Stimulated activated CD4-positive, alpha-beta T cell treated with anti-CD3 and anti-CD28 coated beads, TNF-alpha, amount 100 ng/mL, for 24 hours (primary cell): ENCODE measurements at regions not wholly inside any gene's neighbourhood (a gene's known extent, or its start where the extent isn't known, plus 50 kb on each side); places are given as distances from the start of the nearest gene placed in this dataset.
A peak's percentile ranks its signal among the peaks of the same experiment; 100 is the strongest.

Experiments
- DNase-seq, 3 experiments: peaks; one replicate each; pipeline ENCODE4 v3.0.0-alpha.2; 2020; ENCODE audit warnings: low read depth in 3 of 3

DNA sequence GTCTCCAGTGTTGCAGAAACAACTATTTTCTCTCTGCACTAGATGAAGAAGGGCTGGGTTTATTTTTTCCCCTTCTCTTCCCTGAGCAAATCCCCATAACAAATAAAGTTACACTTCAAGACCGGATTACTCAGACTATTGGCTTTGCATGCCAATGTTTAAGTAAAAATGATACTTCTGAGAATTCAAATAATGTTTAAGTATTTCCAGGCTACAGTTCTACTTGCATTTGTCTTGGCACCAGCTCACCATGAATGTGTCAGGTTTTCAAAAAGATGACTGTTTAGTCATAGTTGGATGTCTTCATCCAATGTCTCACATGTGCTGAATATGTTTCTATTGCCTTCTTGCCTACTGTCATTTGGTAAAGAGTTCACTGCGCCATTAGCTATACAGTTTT lies 912.6 kb downstream of the GATA3 start:
- no peak for DNase-seq

DNA sequence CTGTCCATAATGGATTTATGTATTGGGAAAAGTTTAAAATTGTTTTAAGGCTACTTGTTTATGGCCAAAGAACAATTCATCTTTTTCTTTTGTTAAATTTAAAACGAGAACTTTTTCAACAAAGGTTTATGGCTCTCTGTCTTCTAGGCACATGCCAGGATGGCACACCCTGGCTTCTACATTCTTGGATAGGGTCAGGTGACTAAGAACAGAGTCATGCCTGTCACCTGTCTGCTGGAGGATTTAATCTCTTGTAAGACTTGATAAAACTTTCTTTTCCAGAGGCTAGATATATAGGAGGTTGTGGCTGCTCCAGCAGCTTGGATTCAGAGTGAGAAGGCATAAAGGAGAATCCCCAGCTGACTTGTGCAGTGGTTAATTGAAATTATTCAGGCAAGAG lies 915.4 kb downstream of the GATA3 start:
- DNase-seq: no peak

DNA sequence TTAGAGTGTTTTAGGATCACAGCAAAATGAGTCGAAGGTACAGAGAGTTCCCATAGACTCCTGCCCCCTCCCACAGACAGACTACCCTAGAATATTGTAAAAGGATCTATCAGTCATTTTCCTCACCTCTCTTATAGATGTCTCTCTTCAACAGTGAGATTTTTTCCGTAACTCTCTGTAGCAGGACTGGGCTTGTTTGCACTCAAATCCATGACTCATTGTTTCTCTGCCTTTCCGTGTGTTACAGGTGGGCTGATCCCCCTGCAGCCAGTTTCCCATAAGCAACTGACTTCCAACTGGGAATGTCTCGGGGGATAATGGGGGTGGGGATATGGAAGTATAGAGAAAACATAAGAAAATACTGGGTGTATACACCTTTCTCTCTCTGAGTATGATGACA lies 921.0 kb downstream of the GATA3 start:
- no peak for DNase-seq

DNA sequence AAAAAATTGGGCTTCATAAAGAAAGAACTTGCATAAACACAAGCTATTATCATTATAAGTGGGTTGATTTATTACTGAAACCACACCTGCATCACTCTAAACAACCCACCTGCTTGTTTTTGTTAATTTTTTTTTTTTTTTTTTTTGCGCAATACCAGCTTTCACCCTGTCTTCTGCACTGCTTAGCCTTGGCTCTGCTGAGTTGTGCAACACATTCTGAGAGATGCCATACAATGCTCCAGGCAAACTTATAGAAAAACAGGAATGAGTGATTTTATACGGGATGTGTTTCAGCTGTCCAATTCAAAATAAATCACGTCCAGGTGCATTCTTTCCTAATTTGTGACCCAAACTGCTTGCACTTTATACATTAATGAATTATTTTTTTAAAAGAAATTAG lies 923.6 kb downstream of the GATA3 start:
- no peak for DNase-seq

DNA sequence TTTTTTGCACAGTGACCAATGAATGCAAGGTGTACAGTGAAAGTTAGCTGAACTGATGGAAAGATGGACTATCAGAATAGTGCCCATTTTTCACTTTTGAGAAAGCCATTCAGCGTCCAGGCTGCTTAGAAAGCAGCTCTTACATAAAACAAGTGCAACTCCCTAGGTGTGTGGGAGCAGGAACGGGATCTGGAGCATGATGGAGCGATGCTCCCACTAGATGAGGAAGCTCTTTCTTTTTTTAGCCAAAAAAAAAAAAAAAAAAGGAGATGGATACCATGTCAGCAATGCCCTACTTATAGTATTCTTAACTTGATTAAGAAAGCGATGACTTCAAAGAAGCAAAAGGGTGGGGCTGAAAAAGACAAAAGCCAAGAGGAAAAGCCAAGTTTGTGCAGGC lies 925.5 kb downstream of the GATA3 start:
- DNase-seq: no peak

DNA sequence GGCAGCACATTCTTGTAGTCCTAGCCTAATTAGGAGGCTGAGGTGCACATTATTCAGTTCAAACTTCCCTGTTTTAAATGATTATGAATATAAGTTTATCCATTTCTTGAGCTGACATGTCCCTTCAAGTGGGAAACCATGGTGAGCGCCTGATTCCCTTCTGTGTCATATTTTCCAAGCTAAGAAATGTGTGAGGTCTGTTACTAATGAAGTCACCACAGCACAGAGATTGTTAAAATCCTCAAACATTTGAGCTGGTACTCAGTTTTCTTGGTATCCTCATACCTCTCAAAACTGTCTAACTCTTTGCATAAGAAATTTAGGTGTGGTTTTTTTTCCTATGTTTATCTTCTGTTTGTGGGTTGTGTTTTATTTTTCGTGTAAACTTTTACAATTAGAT lies 926.8 kb downstream of the GATA3 start:
- no peak for DNase-seq

DNA sequence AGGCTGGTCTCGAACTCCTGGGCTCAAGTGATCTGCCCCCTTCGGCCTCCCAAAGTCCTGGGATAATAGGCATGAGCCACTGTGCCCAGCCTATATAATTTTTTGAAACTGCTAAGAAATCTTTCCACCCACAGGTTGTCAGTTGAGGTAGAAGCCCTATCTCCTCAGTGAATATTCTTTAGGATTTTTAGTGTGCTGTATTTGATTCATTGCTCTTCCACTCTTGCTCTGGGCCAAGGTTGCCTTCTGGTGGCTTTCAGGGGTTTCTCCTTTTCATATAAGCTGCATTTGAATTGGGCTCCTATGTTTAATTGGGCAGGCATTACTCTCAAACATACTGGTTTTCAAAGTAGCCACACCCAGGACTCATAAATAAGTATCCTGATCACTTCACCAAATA lies 931.2 kb downstream of the GATA3 start:
- DNase-seq: no peak

DNA sequence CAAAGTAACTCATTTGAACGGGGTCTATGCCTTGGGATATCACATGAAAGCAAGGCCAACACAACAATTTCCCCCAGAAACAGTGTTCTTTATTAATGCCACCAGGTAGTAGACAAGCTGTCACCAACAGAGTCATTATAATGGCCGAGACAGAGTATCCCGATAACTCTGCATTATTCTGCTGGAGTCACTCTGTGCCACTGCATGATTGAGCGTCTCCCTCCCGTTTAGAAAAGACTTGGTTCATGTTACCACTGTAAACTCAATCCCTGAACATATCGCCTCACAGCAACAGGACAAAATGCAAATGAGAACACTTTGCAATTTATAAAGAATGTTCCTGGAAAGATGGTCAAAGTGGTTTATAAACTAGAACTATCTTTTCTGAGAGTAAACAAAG lies 932.5 kb downstream of the GATA3 start:
- DNase-seq: no peak

DNA sequence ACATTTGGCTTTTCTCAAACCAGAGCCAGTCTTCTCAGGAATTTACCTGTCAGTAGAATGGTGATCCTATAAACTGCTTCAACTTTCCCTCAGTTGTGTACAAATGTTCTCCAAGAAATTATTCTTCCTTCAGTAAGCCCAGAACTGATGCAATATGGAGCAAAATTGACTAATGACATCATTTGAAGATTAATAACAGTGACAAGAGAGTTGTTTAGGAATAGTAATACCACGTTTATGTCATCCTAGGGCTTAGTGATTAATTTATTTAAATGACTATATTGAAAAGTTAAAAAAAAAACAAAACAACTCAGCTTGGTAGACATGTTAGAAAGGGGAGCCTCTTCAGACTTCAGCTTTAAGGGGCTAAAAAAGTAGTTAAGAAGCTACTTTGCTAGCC lies 933.2 kb downstream of the GATA3 start:
- DNase-seq: no peak

DNA sequence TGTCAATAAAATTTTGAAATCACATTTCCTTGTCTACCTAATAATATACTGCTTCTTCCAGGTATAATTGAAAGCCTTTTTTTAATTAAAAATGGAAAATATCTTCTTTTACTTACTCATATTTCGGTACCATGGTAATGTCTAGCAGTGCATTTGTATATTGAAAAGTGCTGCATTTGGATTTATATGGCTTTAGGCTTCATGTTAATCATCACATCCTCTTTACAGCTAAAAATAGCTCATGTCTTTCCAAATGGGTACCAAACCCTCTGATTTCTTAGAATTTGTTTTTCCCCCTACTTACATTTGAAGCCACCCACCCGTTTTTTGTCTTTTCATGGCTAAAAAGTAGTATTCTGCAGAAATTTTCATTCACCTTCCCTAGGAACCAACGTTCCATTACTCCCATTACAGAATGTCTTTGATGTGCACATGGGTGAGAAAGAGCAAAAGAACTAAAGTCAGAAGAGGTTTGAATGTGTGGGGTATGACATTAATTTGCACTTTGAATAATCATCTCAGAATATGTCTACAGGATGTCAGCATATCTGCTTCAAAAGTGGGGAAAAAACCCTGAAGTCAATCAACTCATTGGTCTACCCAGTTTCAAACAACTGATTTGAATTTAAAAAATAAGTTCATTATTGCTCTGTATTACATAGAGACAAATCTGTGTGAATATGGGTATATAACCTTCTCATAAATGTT lies 935.9 kb downstream of the GATA3 start:
- DNase-seq: no peak

DNA sequence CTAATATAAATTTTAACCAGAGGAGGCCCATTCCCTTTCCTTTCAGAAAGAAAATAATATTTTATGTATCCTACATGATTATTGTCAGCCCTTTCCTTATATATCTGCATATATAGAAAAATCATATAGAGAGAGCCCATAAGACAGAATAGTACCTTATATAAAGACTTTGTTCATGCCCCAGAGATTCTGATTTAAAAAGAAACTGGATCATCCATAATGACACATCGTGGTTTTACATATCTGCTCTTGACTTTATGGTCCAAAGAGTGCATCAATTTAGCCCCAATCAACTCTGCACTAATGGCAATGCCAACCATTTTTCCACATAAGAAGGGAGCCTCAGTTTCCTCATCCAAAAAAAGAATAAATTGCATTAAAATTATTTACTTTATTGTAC lies 937.5 kb downstream of the GATA3 start:
- no peak for DNase-seq

DNA sequence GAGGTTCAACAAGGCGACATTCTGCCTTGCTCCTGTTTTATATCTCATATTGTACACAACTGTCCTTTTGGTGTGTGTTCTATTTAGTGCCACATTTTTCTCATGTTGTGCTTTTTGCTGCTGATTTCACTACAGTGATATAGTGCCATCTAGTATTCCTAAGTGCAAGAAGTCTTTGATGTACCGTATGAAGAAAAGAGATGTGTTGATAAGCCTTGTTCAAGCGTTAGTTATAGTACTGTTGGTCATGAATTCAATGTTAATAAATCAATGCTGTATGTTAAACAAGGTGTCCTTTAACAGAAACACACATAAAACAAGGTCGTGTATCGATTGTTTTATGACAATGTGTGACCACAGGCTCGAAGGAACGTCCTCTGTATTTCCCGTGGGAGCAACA lies 939.4 kb downstream of the GATA3 start:
- DNase-seq: no peak

DNA sequence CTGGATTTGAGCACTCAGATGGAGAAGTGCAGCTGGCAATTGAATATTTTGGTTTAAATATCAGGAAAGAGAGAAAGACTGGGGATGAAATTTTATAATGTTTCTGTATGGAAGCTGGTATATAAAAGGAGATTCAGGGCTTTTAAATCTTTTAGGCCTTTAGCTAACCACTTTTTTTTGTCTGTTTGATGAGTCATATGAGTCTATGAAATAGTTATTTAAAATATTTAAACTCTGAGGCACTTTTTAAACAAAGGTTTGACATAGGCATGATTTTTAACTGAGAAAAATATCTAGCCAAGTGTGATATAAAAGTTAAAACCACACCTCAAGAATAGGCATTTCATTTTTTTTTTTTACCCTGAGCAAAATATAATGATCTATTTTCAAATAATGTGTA lies 944.3 kb downstream of the GATA3 start:
- no peak for DNase-seq

DNA sequence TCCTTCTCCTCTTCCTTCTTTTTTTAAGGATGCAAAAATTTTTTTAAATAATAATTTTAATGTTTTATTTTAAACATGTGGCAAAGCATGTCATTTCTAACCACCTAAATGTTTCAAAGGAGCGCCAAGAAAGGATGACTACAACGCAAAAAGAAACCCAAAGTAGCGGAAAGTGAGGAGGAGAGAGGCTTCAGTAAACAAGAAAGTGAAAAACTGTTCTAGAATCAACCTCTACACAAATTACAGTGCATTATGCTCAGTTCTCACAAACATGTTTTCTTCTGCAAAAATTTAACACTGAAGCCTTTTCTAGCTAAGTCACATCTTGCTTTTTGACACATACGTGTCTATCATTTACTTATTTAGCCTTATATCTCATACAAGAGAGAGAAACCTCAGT lies 948.6 kb downstream of the GATA3 start:
- no peak for DNase-seq

DNA sequence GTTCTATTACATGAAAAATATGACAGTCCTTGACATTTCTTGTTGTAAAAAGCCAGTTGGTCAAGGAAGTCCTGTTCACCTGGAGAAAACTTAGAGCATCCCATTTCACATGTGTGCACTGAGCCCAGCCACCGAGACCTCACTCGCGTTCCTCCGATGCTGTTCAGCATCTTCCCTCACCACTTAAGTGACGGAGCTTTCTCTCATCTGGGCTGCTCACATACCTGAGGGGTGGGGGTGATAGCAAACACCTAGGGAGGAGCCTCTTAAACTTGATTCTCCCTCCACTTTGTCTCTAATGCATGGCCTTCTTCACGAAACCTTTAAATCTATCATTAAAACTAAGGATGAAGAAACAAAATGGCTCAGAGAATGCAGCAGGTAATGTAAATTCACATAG lies 950.2 kb downstream of the GATA3 start:
- DNase-seq: no peak

DNA sequence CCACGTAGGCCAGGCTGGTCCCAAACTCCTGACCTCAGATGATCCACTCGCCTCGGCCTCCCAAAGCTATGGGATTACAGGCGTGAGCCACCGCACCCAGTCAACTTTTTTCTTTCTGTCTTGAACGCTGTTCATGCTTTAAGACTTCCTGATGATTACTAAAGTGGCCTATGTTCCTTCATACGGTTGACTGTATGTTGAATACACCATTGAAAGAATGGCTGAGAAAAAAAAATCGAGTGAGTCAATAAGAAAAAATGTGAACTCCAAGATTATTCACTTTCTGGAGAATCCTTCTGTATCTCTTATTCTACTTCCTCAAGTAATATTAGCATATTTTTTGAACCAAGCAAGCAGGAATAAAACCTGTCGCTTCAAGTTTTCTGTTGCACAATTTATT lies 955.0 kb downstream of the GATA3 start:
- DNase-seq: no peak

DNA sequence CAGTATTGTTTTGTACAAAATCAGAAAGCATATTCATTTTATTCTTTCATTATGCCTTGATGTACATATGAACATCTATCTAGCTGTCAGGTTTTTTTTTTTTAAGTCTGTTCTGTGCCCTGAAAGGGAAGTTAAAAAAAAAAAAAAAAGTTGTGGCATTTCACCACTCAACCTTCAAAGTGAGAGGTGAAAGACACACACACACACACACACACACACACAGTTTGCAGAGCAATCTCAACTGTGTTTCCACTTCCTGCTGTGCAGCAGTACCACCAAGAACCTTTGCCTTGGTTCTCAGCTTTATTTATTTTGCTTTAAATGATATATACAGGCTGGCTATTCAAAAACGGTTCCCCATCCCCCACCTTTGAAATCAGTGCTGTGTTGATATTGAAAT lies 955.6 kb downstream of the GATA3 start:
- DNase-seq: peak in 1 of 3 experiments; percentile 50

DNA sequence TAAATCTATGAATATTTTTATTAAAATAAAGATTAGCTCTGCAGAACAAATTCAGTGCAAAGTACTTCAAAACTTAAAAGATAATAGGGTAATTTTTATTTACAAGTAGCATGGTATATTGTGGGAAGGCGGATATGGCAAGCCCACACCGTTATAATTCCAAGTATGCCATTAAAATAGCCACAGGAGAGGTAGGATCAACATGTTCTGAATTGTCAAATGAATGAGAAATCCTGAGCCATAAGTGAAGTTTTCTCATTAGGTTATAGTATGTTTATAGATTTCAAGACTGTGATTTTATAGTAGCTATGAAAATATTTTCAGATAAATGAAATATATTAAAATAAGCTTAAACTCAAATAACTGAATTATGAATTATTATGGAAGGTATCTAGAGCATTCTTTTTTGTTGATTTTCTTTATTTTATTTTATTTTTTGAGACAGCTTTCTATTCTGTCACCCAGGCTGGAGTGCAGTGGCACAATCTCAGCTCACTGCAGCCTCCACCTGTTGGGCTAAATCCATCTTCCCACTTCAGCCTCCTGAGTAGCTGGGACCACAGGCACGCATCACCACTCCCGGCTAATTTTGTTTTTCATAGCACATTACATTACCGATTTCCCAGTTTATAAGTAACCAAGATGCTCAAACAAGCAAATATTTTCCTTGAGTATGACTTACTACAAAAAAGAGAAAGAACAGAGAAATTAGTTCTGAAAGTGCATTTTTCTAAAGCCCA lies 956.6 kb downstream of the GATA3 start:
- DNase-seq: no peak

DNA sequence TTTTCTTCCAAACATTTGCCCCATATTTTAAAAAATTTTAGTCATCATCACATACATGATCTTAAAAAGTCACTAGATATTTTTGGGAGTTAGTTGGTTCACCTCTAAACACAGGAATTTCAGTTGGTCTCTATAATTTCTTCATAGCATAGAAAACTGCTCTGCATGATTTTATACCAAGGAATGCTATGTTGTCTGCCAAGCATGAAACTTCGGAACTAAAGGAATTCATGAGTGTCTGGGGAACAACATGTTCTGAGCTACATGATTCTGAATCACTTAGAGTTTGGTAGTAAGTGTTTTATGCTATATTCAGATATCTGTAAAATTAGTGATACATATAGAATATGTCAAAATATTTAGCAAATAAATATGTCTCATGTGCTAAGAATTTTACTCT lies 957.8 kb downstream of the GATA3 start:
- no peak for DNase-seq

DNA sequence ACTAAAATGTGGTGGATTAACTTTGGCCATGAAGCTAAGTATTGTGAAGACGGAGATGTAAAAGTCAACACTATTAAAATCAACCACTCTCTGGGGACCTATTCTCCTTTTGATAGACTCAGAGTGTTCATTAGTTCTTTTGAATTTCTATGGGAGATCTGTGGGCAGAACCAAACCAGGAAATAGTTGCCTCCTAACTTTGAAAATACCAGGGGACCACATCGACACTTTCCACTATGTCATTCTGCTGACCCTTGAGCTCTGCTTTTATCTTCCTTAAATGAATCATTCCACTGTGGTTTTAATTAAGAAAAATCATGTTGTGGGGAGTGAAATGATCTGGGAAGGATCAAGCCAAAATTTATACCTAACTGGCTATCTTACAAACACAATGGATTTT lies 960.5 kb downstream of the GATA3 start:
- DNase-seq: no peak

DNA sequence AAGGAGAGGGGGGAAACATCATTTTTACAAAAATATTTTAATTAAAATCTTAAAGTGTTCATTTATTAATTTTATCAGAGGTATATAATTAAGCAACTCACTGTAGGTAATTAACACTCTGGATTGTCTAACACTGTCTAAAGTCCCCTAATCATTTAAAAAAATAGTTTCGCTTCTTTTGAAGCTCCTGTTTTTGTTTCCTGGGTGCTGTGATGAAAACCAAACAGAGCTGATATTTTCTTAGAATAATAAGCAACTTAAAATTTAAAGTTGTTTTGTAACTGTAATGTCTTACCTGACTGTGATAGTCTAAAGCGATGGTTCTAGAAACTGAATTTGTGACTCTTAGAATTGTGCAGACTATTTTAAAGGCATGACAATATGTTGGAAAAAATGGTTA lies 961.0 kb downstream of the GATA3 start:
- no peak for DNase-seq

DNA sequence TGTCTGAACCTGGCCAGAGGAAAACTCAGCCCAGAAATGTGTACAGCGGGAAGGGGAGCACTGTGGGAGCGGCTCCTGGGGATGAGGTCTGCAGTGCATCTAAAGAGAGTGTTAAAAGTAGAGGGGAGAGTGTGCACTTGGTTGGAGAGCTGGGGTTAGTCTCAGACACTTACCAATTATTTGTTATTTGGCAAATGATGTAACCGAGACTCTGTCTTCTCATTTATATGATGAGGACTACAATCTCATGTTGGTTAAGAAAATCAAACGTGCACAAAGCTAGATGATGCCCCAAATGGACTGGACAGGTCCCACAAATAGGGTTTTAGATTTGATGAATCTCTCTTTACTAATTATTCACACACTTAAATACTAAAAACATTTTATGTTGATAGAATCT lies 962.4 kb downstream of the GATA3 start:
- DNase-seq: no peak
